B cell (primary cell): ENCODE measurements at regions not wholly inside any gene's neighbourhood (a gene's known extent, or its start where the extent isn't known, plus 50 kb on each side); places are given as distances from the start of the nearest gene placed in this dataset.

Experiments
- ATAC-seq: fragments of 200-7000 bp; cut with Tn5 transposase; one replicate; pipeline ENCODE4 v1.10.0; 2021; ENCODE audit warnings: low read depth, mild to moderate bottlenecking, moderate number of reproducible peaks, moderate library complexity
- CTCF ChIA-PET: fragments of 350-600 bp; sonication (Branson Sonifier 250); formaldehyde crosslinking; loops from one replicate; lab custom pipeline; 2021; ENCODE audit warnings: antibody characterized with exemption, inconsistent platforms; lab: Charles Lee
- POLR2A ChIA-PET: fragments of 350-600 bp; sonication (Branson Sonifier 250); formaldehyde crosslinking; loops from one replicate; lab custom pipeline; 2021; ENCODE audit warnings: antibody characterized with exemption; lab: Charles Lee
- DNase-seq: peaks from one replicate; pipeline ENCODE4 v3.0.0; 2013
- H2AFZ ChIP-seq: 2 replicates; pipeline ENCODE4 v1.6.1; 2012; ENCODE audit warnings: mild to moderate bottlenecking, low read depth, low read length; ENCODE audit not compliant: insufficient read depth, poor library complexity, severe bottlenecking
- H3K27ac ChIP-seq, 2 donors: 1 replicate in 1 of 2; 2 replicates in 1 of 2; pipeline ENCODE4 v1.5.1; 2012 to 2013; ENCODE audit warnings: low read length in 2 of 2, mild to moderate bottlenecking in 2 of 2, moderate library complexity in 1 of 2
- H3K27me3 ChIP-seq, 4 experiments: fragments of 200-600 bp in 1 of 4; sonication (generic) in 1 of 4; replicated peaks in 1 of 4; 1 replicate in 2 of 4; 2 replicates in 2 of 4; pipeline versions ENCODE4 v1.6.1 to v1.7.0; 2013 to 2016; ENCODE audit warnings: low read length in 3 of 4, mild to moderate bottlenecking in 2 of 4, mixed read lengths in 1 of 4, moderate library complexity in 1 of 4; ENCODE audit not compliant: insufficient read depth in 4 of 4, control insufficient read depth in 3 of 4; ENCODE audit errors: control extremely low read depth in 1 of 4
- H3K36me3 ChIP-seq, 2 experiments: replicated peaks in 1 of 2; 1 replicate in 1 of 2; 2 replicates in 1 of 2; pipeline versions ENCODE4 v1.6.1 to v1.7.1; 2013; ENCODE audit warnings: low read length in 1 of 2; ENCODE audit not compliant: insufficient read depth in 2 of 2, control insufficient read depth in 1 of 2; ENCODE audit errors: control extremely low read depth in 1 of 2, extremely low read depth in 1 of 2
- H3K4me1 ChIP-seq, 2 donors: fragments of 200-600 bp in 1 of 2; sonication (generic) in 1 of 2; 1 replicate in 1 of 2; 2 replicates in 1 of 2; pipeline versions ENCODE4 v1.5.1 to v1.6.1; 2013 to 2017; ENCODE audit warnings: low read length in 2 of 2; ENCODE audit not compliant: control insufficient read depth in 2 of 2, insufficient read depth in 2 of 2
- H3K4me2 ChIP-seq: replicated peaks from 2 replicates; pipeline ENCODE3; 2012; ENCODE audit warnings: mild to moderate bottlenecking, low read depth, low read length; ENCODE audit not compliant: poor library complexity, severe bottlenecking
- H3K4me3 ChIP-seq, 5 experiments: fragments of 200-600 bp in 1 of 5; sonication (generic) in 1 of 5; 1 replicate in 3 of 5; 2 replicates in 2 of 5; pipeline versions ENCODE4 v1.5.1 to v1.7.0; 2011 to 2016; ENCODE audit warnings: low read length in 4 of 5, mild to moderate bottlenecking in 4 of 5, low read depth in 2 of 5, control low read depth in 1 of 5, moderate library complexity in 1 of 5; ENCODE audit not compliant: insufficient read depth in 1 of 5; ENCODE audit errors: control extremely low read depth in 1 of 5, extremely low read depth in 1 of 5
- H3K79me2 ChIP-seq: fragments of 200-600 bp; sonication (generic); one replicate; pipeline ENCODE4 v1.6.0; 2016; ENCODE audit warnings: low read length; ENCODE audit not compliant: control insufficient read depth, insufficient read depth
- H3K9ac ChIP-seq: fragments of 200-600 bp; sonication (generic); 2 replicates; pipeline ENCODE4 v1.6.1; 2017; ENCODE audit warnings: mild to moderate bottlenecking, low read length, moderate library complexity
- H3K9me3 ChIP-seq, 3 donors: one replicate each; pipeline versions ENCODE4 v1.6.1 to v1.7.1; 2013; ENCODE audit warnings: low read length in 2 of 3; ENCODE audit not compliant: control insufficient read depth in 2 of 3, insufficient read depth in 1 of 3; ENCODE audit errors: control extremely low read depth in 1 of 3
- H4K20me1 ChIP-seq: 2 replicates; pipeline ENCODE4 v1.6.0; 2012; ENCODE audit warnings: mild to moderate bottlenecking, low read length; ENCODE audit not compliant: insufficient read depth, control insufficient read depth, poor library complexity, severe bottlenecking
- H3K27ac Mint-ChIP-seq: one replicate; pipeline ENCODE4 v1.8.0; 2021; ENCODE audit warnings: mixed read lengths
- H3K27me3 Mint-ChIP-seq: one replicate; pipeline ENCODE4 v1.8.0; 2021; ENCODE audit warnings: mixed read lengths
- H3K4me1 Mint-ChIP-seq: one replicate; pipeline ENCODE4 v1.8.0; 2021; ENCODE audit warnings: mixed read lengths
- H3K4me3 Mint-ChIP-seq: one replicate; pipeline ENCODE4 v1.8.0; 2021; ENCODE audit warnings: mixed read lengths
- H3K9me3 Mint-ChIP-seq: one replicate; pipeline ENCODE4 v1.8.0; 2022; ENCODE audit warnings: mixed read lengths; ENCODE audit not compliant: insufficient read depth
- CTCF ChIP-seq: fragments of 200-600 bp; IDR thresholded peaks from one replicate; pipeline ENCODE4 v1.8.0; 2022; ENCODE audit warnings: antibody characterized with exemption, mild to moderate bottlenecking
- EZH2 ChIP-seq: IDR thresholded peaks from 2 replicates; pipeline ENCODE4 v1.6.1; 2012; ENCODE audit warnings: borderline replicate concordance, low read depth, mild to moderate bottlenecking, moderate library complexity, low read length; ENCODE audit not compliant: insufficient read depth, poor library complexity, severe bottlenecking
- WGBS: methylation state at CpG from one replicate; pipeline ENCODE4 v1.1.5; 2013; ENCODE audit warnings: missing lambda C conversion rate; ENCODE audit not compliant: insufficient coverage; 5-methylcytosine and 5-hydroxymethylcytosine counted together
- intact Hi-C: fragments of 100-400 bp; cut with micrococcal nuclease; formaldehyde crosslinking; loops from one replicate; pipeline ENCODE4 v1.10.0; 2022

DNA sequence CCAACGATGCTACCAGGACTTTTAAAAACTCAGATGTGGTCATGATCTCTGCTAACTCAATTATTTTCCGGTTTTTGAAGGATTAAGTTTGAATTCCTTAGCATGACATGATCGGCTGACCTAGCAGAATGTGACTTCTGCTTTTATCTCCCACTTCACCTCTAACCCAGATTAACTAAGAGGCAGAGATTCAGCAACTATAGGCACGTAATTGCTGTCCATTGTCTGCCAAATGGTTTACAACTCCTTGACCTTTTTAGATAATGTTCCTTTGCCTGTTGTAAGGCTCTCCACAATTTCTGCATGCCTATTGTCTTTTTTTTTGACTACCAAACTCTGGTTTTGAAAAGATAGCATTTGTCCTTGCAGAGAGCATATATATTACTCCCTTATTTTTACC is 268.2 kb downstream of the BRINP1 start:
- Histone ChIP-seq H3K4me3 (no peak overlapping the region), H3K79me2 (no peaks in the 10 kb centered on the region), H3K4me1 (no peaks in the 10 kb centered on the region), H3K27ac (no peak overlapping the region), H3K9ac (no peak overlapping the region), H2AFZ (no peak overlapping the region), H3K4me2 (no peak overlapping the region), H3K27me3 (no peaks in the 10 kb centered on the region), H3K36me3 (no peaks in the 10 kb centered on the region), H3K9me3 (no peaks in the 10 kb centered on the region), H4K20me1 (no peaks in the 10 kb centered on the region)
- Mint-ChIP-seq H3K4me1 (no peaks in the 10 kb centered on the region), H3K4me3 (no peak overlapping the region), H3K27me3 (no peaks in the 10 kb centered on the region), H3K9me3 (peaks cover 2% of the 10 kb centered on the region), H3K27ac (no peak overlapping the region)
- ATAC-seq (no peak), DNase-seq (no peak)
- POLR2A ChIA-PET = no interaction called here
- intact Hi-C loops = no loop called here
- WGBS = 65% methylated on average over 3 of the region's 4 CpGs
- TF ChIP-seq EZH2 (no peak), CTCF (no peak)
- CTCF ChIA-PET = no interaction called here

DNA sequence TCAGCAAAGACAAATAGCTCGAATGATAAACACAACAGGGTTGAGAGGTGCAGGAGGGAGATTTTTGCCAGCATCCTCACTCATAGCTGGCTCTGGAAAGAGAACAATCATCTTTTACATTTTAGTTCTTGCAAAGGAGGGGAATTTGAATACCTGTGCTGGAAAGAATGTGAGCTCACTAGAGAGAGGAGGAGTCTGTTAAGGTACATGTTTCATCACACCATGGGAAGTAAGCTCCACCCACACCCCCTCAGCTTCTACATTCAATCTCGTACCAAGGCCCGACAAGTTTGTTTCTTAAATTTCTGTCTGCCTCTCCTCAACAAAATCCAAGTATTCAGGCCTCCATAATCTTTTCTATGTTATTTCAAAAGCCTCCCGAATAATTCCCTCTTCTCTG is 254.6 kb downstream of the BRINP1 start:
- Histone ChIP-seq H3K9me3 (no peaks in the 10 kb centered on the region), H3K36me3 (no peaks in the 10 kb centered on the region), H4K20me1 (no peaks in the 10 kb centered on the region), H3K27me3 (no peaks in the 10 kb centered on the region), H2AFZ (no peak overlapping the region), H3K9ac (no peak overlapping the region), H3K27ac (no peak overlapping the region), H3K79me2 (no peaks in the 10 kb centered on the region), H3K4me1 (no peaks in the 10 kb centered on the region), H3K4me2 (no peak overlapping the region), H3K4me3 (no peak overlapping the region)
- H3K9me3 Mint-ChIP-seq = peaks cover 2% of the 10 kb centered on the region
- H3K27ac Mint-ChIP-seq = no peak overlapping the region
- intact Hi-C loops = no loop called here
- H3K4me3 Mint-ChIP-seq = no peak overlapping the region
- POLR2A ChIA-PET = no interaction called here
- ATAC-seq = no peak
- no peaks in the 10 kb centered on the region for H3K4me1 Mint-ChIP-seq
- CTCF ChIA-PET = no interaction called here
- no peaks in the 10 kb centered on the region for H3K27me3 Mint-ChIP-seq
- no peak for DNase-seq
- TF ChIP-seq CTCF = no peak
- no peak for TF ChIP-seq EZH2
- 85% methylated on average over 2 of the region's 4 CpGs for WGBS
